ENCODE measurements at regions not wholly inside any gene's neighbourhood (a gene's known extent, or its start where the extent isn't known, plus 50 kb on each side); places are given as distances from the start of the nearest gene placed in this dataset.

- DNase-seq (ENCODE audit: low spot score): peak; percentile 8
Observed at GRCh38 chr12:100675432-100675831, 101.9 kb downstream of the GAS2L3 start.

- DNase-seq (ENCODE audit: low spot score): no peak
Observed at GRCh38 chr12:100681074-100681473, 107.6 kb downstream of the GAS2L3 start.

GRCh38 chr12:100682178-100682577, 108.7 kb downstream of the GAS2L3 start:
- no peak for DNase-seq (ENCODE audit: low spot score)

- DNase-seq (ENCODE audit: low spot score): no peak
Observed at GRCh38 chr12:100687686-100688085, 106.9 kb upstream of the ANO4 start.

- DNase-seq (ENCODE audit: low spot score): no peak
Observed at GRCh38 chr12:100688451-100688864, 106.1 kb upstream of the ANO4 start.

GRCh38 chr12:100692502-100692901, 102.1 kb upstream of the ANO4 start:
- no peak for DNase-seq (ENCODE audit: low spot score)

GRCh38 chr12:100698518-100698917, 96.1 kb upstream of the ANO4 start:
- DNase-seq (ENCODE audit: low spot score): no peak

GRCh38 chr12:100699209-100699608, 95.4 kb upstream of the ANO4 start:
- DNase-seq (ENCODE audit: low spot score): peak; percentile 33

- DNase-seq (ENCODE audit: low spot score): no peak
Observed at GRCh38 chr12:100703337-100703736, 91.2 kb upstream of the ANO4 start.

- DNase-seq (ENCODE audit: low spot score): no peak
Observed at GRCh38 chr12:100703868-100704267, 90.7 kb upstream of the ANO4 start.

GRCh38 chr12:100706033-100706432, 88.5 kb upstream of the ANO4 start:
- DNase-seq (ENCODE audit: low spot score): peak; percentile 11

GRCh38 chr12:100708591-100708990, 86.0 kb upstream of the ANO4 start:
- DNase-seq (ENCODE audit: low spot score): no peak

GRCh38 chr12:100715976-100716944, 78.3 kb upstream of the ANO4 start:
- no peak for DNase-seq (ENCODE audit: low spot score)

- no peak for DNase-seq (ENCODE audit: low spot score)
Observed at GRCh38 chr12:100716945-100717732, 77.4 kb upstream of the ANO4 start.

GRCh38 chr12:100717733-100718067, 76.9 kb upstream of the ANO4 start:
- no peak for DNase-seq (ENCODE audit: low spot score)

GRCh38 chr12:100718187-100718586, 76.4 kb upstream of the ANO4 start:
- no peak for DNase-seq (ENCODE audit: low spot score)

- no peak for DNase-seq (ENCODE audit: low spot score)
Observed at GRCh38 chr12:100720016-100720654, 74.4 kb upstream of the ANO4 start.

- DNase-seq (ENCODE audit: low spot score): no peak
Observed at GRCh38 chr12:100721169-100721568, 73.4 kb upstream of the ANO4 start.

GRCh38 chr12:100724071-100724470, 70.5 kb upstream of the ANO4 start:
- DNase-seq (ENCODE audit: low spot score): no peak

- peak; percentile 22 for DNase-seq (ENCODE audit: low spot score)
Observed at GRCh38 chr12:100733817-100734593, 60.6 kb upstream of the ANO4 start.

- no peak for DNase-seq (ENCODE audit: low spot score)
Observed at GRCh38 chr12:100737168-100737567, 57.4 kb upstream of the ANO4 start.

- no peak for DNase-seq (ENCODE audit: low spot score)
Observed at GRCh38 chr12:100738086-100738485, 56.5 kb upstream of the ANO4 start.

All from NAMALWA (cell line).